ENCODE measurements at regions not wholly inside any gene's neighbourhood (a gene's known extent, or its start where the extent isn't known, plus 50 kb on each side); places are given as distances from the start of the nearest gene placed in this dataset.

DNA sequence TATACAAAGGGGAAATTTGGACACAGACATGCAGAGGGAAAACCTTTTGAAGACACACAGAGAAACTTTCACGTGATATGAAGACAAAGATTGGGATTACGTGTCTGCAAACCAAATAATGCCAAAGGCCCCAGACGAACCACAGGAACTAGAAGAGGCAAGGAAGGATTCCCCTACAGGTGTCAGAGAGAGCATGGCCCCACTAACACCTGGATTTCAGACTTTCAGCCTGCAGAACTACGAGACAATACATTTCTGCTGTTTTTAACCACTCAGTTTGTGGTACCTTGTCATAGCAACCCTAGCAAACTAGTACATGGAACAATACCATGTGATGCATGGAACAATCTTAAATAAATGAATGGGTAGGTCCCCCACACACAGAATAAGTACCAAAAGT, 341.0 kb downstream of the HDGFL1 start:
- no peak for TF ChIP-seq POLR2A (IDR thresholded peaks at IDR 0.05)
- TF ChIP-seq, protein P1, sequence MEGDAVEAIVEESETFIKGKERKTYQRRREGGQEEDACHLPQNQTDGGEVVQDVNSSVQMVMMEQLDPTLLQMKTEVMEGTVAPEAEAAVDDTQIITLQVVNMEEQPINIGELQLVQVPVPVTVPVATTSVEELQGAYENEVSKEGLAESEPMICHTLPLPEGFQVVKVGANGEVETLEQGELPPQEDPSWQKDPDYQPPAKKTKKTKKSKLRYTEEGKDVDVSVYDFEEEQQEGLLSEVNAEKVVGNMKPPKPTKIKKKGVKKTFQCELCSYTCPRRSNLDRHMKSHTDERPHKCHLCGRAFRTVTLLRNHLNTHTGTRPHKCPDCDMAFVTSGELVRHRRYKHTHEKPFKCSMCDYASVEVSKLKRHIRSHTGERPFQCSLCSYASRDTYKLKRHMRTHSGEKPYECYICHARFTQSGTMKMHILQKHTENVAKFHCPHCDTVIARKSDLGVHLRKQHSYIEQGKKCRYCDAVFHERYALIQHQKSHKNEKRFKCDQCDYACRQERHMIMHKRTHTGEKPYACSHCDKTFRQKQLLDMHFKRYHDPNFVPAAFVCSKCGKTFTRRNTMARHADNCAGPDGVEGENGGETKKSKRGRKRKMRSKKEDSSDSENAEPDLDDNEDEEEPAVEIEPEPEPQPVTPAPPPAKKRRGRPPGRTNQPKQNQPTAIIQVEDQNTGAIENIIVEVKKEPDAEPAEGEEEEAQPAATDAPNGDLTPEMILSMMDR (IDR thresholded peaks at IDR 0.05) = no peak
